H9 (cell line): ENCODE measurements at regions not wholly inside any gene's neighbourhood (a gene's known extent, or its start where the extent isn't known, plus 50 kb on each side); places are given as distances from the start of the nearest gene placed in this dataset.
"Not testable (repeated sequence)": the region's sequence is repeated elsewhere in the genome, so short reads cannot be mapped to it uniquely, and the experiment has no call there.

ENCODE experiments used
- DNase-seq: peaks from one replicate; pipeline ENCODE4 v3.0.0-alpha.2; 2017
- H2AFZ ChIP-seq: one replicate; pipeline ENCODE4 v1.6.1; 2013; ENCODE audit warnings: mild to moderate bottlenecking, low read length, control low read depth, moderate library complexity
- H2AK5ac ChIP-seq: 2 replicates; pipeline ENCODE4 v1.6.1; 2013; ENCODE audit warnings: low read length, control low read depth, mixed read lengths; ENCODE audit not compliant: insufficient read length
- H2BK120ac ChIP-seq: one replicate; pipeline ENCODE4 v1.6.1; 2013; ENCODE audit warnings: low read depth, mild to moderate bottlenecking, low read length, control low read depth, inconsistent platforms; ENCODE audit not compliant: poor library complexity, severe bottlenecking
- H2BK12ac ChIP-seq: 2 replicates; pipeline ENCODE4 v1.6.1; 2013; ENCODE audit warnings: low read length, control low read depth, mixed read lengths, low read depth; ENCODE audit not compliant: insufficient read length
- H2BK15ac ChIP-seq: 2 replicates; pipeline ENCODE4 v1.6.1; 2013; ENCODE audit warnings: low read depth, low read length, control low read depth
- H2BK20ac ChIP-seq: one replicate; pipeline ENCODE4 v1.6.1; 2013; ENCODE audit warnings: low read depth, mild to moderate bottlenecking, low read length, control low read depth, inconsistent platforms; ENCODE audit not compliant: poor library complexity, severe bottlenecking
- H2BK5ac ChIP-seq: 2 replicates; pipeline ENCODE4 v1.6.1; 2013; ENCODE audit warnings: low read length, control low read depth, mixed read lengths; ENCODE audit not compliant: insufficient read length
- H3K14ac ChIP-seq: 2 replicates; pipeline ENCODE4 v1.6.1; 2013; ENCODE audit warnings: low read length, control low read depth; ENCODE audit not compliant: insufficient read depth
- H3K18ac ChIP-seq: 2 replicates; pipeline ENCODE4 v1.6.1; 2013; ENCODE audit warnings: low read depth, mild to moderate bottlenecking, mixed read lengths, low read length, control low read depth; ENCODE audit not compliant: insufficient read length
- H3K23ac ChIP-seq: 2 replicates; pipeline ENCODE4 v1.6.1; 2013; ENCODE audit warnings: low read length, control low read depth, mixed read lengths, low read depth; ENCODE audit not compliant: insufficient read length
- H3K23me2 ChIP-seq: 2 replicates; pipeline ENCODE4 v1.6.1; 2013; ENCODE audit warnings: low read depth, mild to moderate bottlenecking, mixed read lengths, low read length, control low read depth; ENCODE audit not compliant: insufficient read length, poor library complexity, severe bottlenecking
- H3K27ac ChIP-seq: 2 replicates; pipeline ENCODE4 v1.5.1; 2013; ENCODE audit warnings: low read length, control low read depth, mixed read lengths, low read depth; ENCODE audit not compliant: insufficient read length
- H3K27me3 ChIP-seq: 2 replicates; pipeline ENCODE4 v1.6.1; 2013; ENCODE audit warnings: low read length, control low read depth, inconsistent platforms; ENCODE audit not compliant: insufficient read depth
- H3K4ac ChIP-seq: 2 replicates; pipeline ENCODE4 v1.6.1; 2013; ENCODE audit warnings: low read depth, mild to moderate bottlenecking, control low read depth, inconsistent platforms, low read length, moderate library complexity
- H3K4me1 ChIP-seq: 2 replicates; pipeline ENCODE4 v1.6.1; 2013; ENCODE audit warnings: low read length, control low read depth, inconsistent platforms; ENCODE audit not compliant: insufficient read depth
- H3K4me2 ChIP-seq: 2 replicates; pipeline ENCODE4 v1.6.1; 2013; ENCODE audit warnings: low read length, control low read depth, mixed read lengths; ENCODE audit not compliant: insufficient read length, insufficient read depth
- H3K56ac ChIP-seq: 2 replicates; pipeline ENCODE4 v1.6.1; 2013; ENCODE audit warnings: low read depth, mild to moderate bottlenecking, mixed read lengths, low read length, control low read depth; ENCODE audit not compliant: insufficient read length
- H3K79me1 ChIP-seq: 2 replicates; pipeline ENCODE4 v1.6.1; 2013; ENCODE audit warnings: low read depth, mild to moderate bottlenecking, moderate library complexity, low read length, control low read depth, inconsistent platforms; ENCODE audit not compliant: insufficient read depth, poor library complexity, severe bottlenecking
- H3K79me2 ChIP-seq: 2 replicates; pipeline ENCODE4 v1.6.1; 2013; ENCODE audit warnings: low read length, control low read depth, inconsistent platforms; ENCODE audit not compliant: insufficient read depth
- H3K9ac ChIP-seq: 2 replicates; pipeline ENCODE4 v1.6.1; 2013; ENCODE audit warnings: low read length, control low read depth, mixed read lengths; ENCODE audit not compliant: insufficient read length; ENCODE audit errors: extremely low read depth
- H3K9me3 ChIP-seq: one replicate; pipeline ENCODE4 v1.6.1; 2013; ENCODE audit warnings: low read depth, low read length, inconsistent platforms; ENCODE audit not compliant: control insufficient read depth
- H3T11ph ChIP-seq: one replicate; pipeline ENCODE4 v1.6.1; 2013; ENCODE audit warnings: mild to moderate bottlenecking, low read length, control low read depth, inconsistent platforms
- H4K20me1 ChIP-seq: one replicate; pipeline ENCODE4 v1.6.1; 2013; ENCODE audit not compliant: control insufficient read depth, insufficient read length, insufficient read depth
- H4K5ac ChIP-seq: 2 replicates; pipeline ENCODE4 v1.6.1; 2013; ENCODE audit warnings: low read depth, mild to moderate bottlenecking, mixed read lengths, low read length, control low read depth; ENCODE audit not compliant: insufficient read length
- H4K8ac ChIP-seq: replicated peaks from 2 replicates; pipeline ENCODE4 v1.6.1; 2013; ENCODE audit warnings: low read length, control low read depth, mixed read lengths, low read depth; ENCODE audit not compliant: insufficient read length
- H4K91ac ChIP-seq: 2 replicates; pipeline ENCODE4 v1.6.1; 2013; ENCODE audit warnings: low read depth, mild to moderate bottlenecking, moderate library complexity, mixed read lengths, low read length, control low read depth; ENCODE audit not compliant: insufficient read length
- H3K27ac Mint-ChIP-seq, 3 experiments: 2 replicates in 2 of 3; 3 replicates in 1 of 3; pipeline ENCODE4 v1.8.0; 2020 to 2021; ENCODE audit warnings: mixed read lengths in 3 of 3, mild to moderate bottlenecking in 1 of 3, moderate library complexity in 1 of 3
- H3K27me3 Mint-ChIP-seq: 2 replicates; pipeline ENCODE4 v1.8.0; 2021; ENCODE audit warnings: low read depth, mild to moderate bottlenecking, moderate library complexity, mixed read lengths
- H3K36me3 Mint-ChIP-seq, 3 experiments: 2 replicates in 2 of 3; 3 replicates in 1 of 3; pipeline ENCODE4 v1.8.0; 2020 to 2021; ENCODE audit warnings: low read depth in 3 of 3, mixed read lengths in 3 of 3; ENCODE audit not compliant: insufficient read depth in 1 of 3
- H3K4me1 Mint-ChIP-seq, 2 experiments: 2 replicates each; pipeline ENCODE4 v1.8.0; 2020; ENCODE audit warnings: mixed read lengths in 2 of 2
- H3K4me3 Mint-ChIP-seq, 2 experiments: 2 replicates in 1 of 2; 3 replicates in 1 of 2; pipeline ENCODE4 v1.8.0; 2020 to 2021; ENCODE audit warnings: mild to moderate bottlenecking in 2 of 2, mixed read lengths in 2 of 2, moderate library complexity in 1 of 2
- H3K9me3 Mint-ChIP-seq, 2 experiments: 2 replicates in 1 of 2; 3 replicates in 1 of 2; pipeline ENCODE4 v1.8.0; 2020; ENCODE audit warnings: mild to moderate bottlenecking in 2 of 2, mixed read lengths in 2 of 2, moderate library complexity in 1 of 2
- WGBS: extraction: QIAGEN DNeasy Blood & Tissue Kit; methylation state at CpG from one replicate; pipeline ENCODE4 v1.1.7; 2013; ENCODE audit warnings: missing lambda C conversion rate, low lambda C conversion rate, mixed read lengths; ENCODE audit not compliant: insufficient read length; ENCODE audit errors: extremely low coverage; 5-methylcytosine and 5-hydroxymethylcytosine counted together

DNA sequence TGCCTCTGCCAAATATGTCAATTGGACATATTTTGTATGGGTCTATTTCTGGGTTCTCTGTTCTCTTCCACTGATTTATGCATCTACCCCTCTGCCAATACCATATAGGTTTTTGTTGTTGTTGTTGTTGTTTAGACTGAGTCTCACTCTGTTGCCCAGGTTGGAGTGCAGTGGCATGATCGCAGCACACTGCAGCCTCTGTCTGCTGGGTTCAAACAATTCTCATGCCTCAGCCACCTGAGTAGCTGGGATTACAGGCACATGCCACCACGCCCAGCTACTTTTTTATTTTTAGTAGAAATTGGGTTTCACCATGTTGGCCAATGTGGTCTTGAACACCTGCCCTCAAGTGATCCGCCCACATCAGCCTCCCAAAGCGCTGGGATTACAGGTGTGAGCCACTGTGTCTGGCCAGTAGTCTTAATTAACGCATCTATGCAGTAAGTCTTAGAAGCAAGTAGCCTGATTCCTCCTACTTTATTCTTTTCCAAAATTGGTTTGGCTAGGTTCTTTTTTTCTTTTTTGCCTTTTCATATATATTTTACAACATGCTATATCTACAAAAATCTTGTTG is 103.5 kb downstream of the PRR15 start:
- not testable (repeated sequence) for H3K4me1 Mint-ChIP-seq

DNA sequence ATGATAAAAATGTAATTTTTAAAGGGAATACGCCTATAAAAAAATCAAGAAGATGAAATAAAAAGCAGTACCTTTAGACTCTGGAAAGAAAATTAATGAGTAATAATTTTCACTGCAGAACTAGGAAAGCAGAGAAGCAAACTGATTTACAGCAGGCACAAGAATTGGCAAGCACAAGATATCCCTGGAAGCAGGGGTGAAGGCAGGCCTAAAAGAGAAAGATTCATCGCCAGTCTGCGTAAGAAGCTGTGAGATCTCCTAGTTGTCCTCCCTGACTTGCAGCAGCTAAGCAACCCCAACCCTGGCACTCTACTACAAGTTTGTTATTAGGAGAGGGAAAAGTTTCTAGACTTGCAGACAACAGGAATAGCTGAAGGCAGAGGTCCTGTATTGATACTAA is 107.7 kb downstream of the PRR15 start:
- H3K4me1 ChIP-seq, H3K79me2 ChIP-seq, H3K56ac ChIP-seq, H4K91ac ChIP-seq, H3K27me3 ChIP-seq, H3K9me3 Mint-ChIP-seq, H4K8ac ChIP-seq, H4K20me1 ChIP-seq, H3K4me2 ChIP-seq, H3K23me2 ChIP-seq, H3K18ac ChIP-seq, H3K14ac ChIP-seq, H2AK5ac ChIP-seq, H2BK15ac ChIP-seq, H4K5ac ChIP-seq, H3K27ac ChIP-seq, H3K9me3 ChIP-seq, H2BK120ac ChIP-seq, H2BK12ac ChIP-seq, H2BK20ac ChIP-seq, H2AFZ ChIP-seq, H2BK5ac ChIP-seq, H3K9ac ChIP-seq, H3K4me1 Mint-ChIP-seq, H3K27me3 Mint-ChIP-seq, DNase-seq, H3K23ac ChIP-seq, H3T11ph ChIP-seq, H3K36me3 Mint-ChIP-seq, H3K4ac ChIP-seq, H3K4me3 Mint-ChIP-seq, H3K79me1 ChIP-seq: not testable (repeated sequence)
- H3K27ac Mint-ChIP-seq = peak overlapping the region in 1 of 3 experiments; percentile 55; a peak in 2 of 7 replicates
- no CpG with 5 or more reads among the region's 3 CpGs for WGBS

More for the DNA sequence above, 103.5 kb downstream of the PRR15 start:
- not testable (repeated sequence) for H2AK5ac ChIP-seq, H3K56ac ChIP-seq, H3K9ac ChIP-seq, H2BK20ac ChIP-seq, H2BK15ac ChIP-seq, DNase-seq, H3K4me3 Mint-ChIP-seq, H3K23ac ChIP-seq, H4K8ac ChIP-seq, H2BK5ac ChIP-seq, H3K4ac ChIP-seq, H3K27me3 ChIP-seq, H3K79me1 ChIP-seq, H3K4me2 ChIP-seq, H3K23me2 ChIP-seq, H3K14ac ChIP-seq, H4K5ac ChIP-seq, H2AFZ ChIP-seq, H4K20me1 ChIP-seq, H3K27me3 Mint-ChIP-seq, H3K36me3 Mint-ChIP-seq, H2BK12ac ChIP-seq, H3K27ac ChIP-seq, H3T11ph ChIP-seq, H4K91ac ChIP-seq, H3K27ac Mint-ChIP-seq, H3K4me1 ChIP-seq, H3K79me2 ChIP-seq, H2BK120ac ChIP-seq, H3K9me3 ChIP-seq, H3K9me3 Mint-ChIP-seq, H3K18ac ChIP-seq
- WGBS = no CpG with 5 or more reads among the region's 5 CpGs
